Mesothelial cell of epicardium (in vitro differentiated cells): ENCODE measurements at regions not wholly inside any gene's neighbourhood (a gene's known extent, or its start where the extent isn't known, plus 50 kb on each side); places are given as distances from the start of the nearest gene placed in this dataset.

Source experiments
- DNase-seq, 2 experiments: peaks; one replicate each; pipeline ENCODE4 v3.0.0; 2021; ENCODE audit warnings: low spot score in 2 of 2; ENCODE audit not compliant: unreplicated experiment in 2 of 2
- H3K27ac Mint-ChIP-seq: 2 replicates; pipeline ENCODE4 v1.8.0; 2021; ENCODE audit warnings: mixed read lengths
- H3K27me3 Mint-ChIP-seq: 2 replicates; pipeline ENCODE4 v1.8.0; 2021; ENCODE audit warnings: low read depth, mixed read lengths
- H3K36me3 Mint-ChIP-seq: 2 replicates; pipeline ENCODE4 v1.8.0; 2021; ENCODE audit warnings: mixed read lengths
- H3K4me1 Mint-ChIP-seq: 2 replicates; pipeline ENCODE4 v1.8.0; 2021; ENCODE audit warnings: mixed read lengths
- H3K4me3 Mint-ChIP-seq: 2 replicates; pipeline ENCODE4 v1.8.0; 2021; ENCODE audit warnings: mild to moderate bottlenecking, moderate library complexity, mixed read lengths
- H3K9me3 Mint-ChIP-seq: 2 replicates; pipeline ENCODE4 v1.8.0; 2021; ENCODE audit warnings: mixed read lengths
- CTCF ChIP-seq: fragments of 200-600 bp; sonication (generic); IDR thresholded peaks from one replicate; pipeline ENCODE4 v1.5.0; 2021; ENCODE audit warnings: antibody characterized with exemption; ENCODE audit not compliant: unreplicated experiment

DNA sequence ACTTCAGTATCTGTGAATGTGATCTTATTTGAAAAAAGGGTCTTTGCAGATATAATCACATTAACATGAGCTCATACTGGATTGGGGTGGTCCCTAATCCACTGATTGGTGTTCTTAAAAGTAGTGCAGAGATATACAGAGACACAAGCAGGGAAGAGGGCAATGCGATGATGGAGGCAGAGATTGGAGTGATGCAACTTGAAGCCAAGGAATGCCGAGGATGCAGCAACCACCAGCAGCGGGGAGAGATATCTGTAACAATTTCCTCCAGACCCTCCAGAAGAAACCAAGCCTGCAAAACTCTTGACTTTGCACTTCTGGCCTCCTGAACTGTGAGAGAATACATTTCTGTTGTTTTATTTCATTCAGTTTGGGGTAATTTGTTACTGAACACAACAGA is 171.0 kb upstream of the MBNL1 start:
- peaks cover 5% of the 10 kb centered on the region for H3K9me3 Mint-ChIP-seq
- H3K27me3 Mint-ChIP-seq, result no peaks in the 10 kb centered on the region
- no peaks in the 10 kb centered on the region for H3K36me3 Mint-ChIP-seq
- H3K4me3 Mint-ChIP-seq, result no peak overlapping the region
- H3K27ac Mint-ChIP-seq, result no peak overlapping the region
- DNase-seq, result no peak
- no peak for TF ChIP-seq CTCF
- no peaks in the 10 kb centered on the region for H3K4me1 Mint-ChIP-seq

- no peaks in the 10 kb centered on the region for H3K27me3 Mint-ChIP-seq
- H3K4me1 Mint-ChIP-seq, result no peaks in the 10 kb centered on the region
- no peak for TF ChIP-seq CTCF
- no peak for DNase-seq
- H3K36me3 Mint-ChIP-seq, result no peaks in the 10 kb centered on the region
- H3K27ac Mint-ChIP-seq, result no peak overlapping the region
- H3K4me3 Mint-ChIP-seq, result no peak overlapping the region
- no peaks in the 10 kb centered on the region for H3K9me3 Mint-ChIP-seq
Observed at GRCh38 chr3:152100491-152101132, 168.1 kb upstream of the MBNL1 start.

- H3K4me3 Mint-ChIP-seq, result no peak overlapping the region
- H3K27ac Mint-ChIP-seq, result no peak overlapping the region
- no peaks in the 10 kb centered on the region for H3K36me3 Mint-ChIP-seq
- no peak for TF ChIP-seq CTCF
- H3K4me1 Mint-ChIP-seq, result no peaks in the 10 kb centered on the region
- no peaks in the 10 kb centered on the region for H3K9me3 Mint-ChIP-seq
- no peak for DNase-seq
- no peaks in the 10 kb centered on the region for H3K27me3 Mint-ChIP-seq
Observed at GRCh38 chr3:152102410-152102809, 166.3 kb upstream of the MBNL1 start.

DNA sequence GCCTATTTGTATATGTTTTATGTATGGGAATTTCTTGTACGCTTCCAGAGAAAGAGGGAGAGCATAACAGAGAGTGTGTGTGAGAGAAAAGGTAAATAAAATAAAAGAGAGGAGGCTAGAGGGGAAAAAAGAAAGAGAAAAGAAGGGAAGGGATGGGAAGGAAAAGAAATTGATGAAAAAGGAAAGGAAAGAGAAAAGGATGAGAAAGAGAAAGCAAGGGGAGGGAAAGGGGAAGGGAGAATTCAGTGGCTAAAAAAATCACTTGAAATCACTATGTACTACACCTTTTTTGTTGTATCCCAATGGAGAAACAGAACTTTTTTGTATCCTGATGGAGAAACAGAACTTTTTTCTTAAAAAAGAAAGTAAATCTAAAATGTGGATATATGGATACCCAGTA is 165.5 kb upstream of the MBNL1 start:
- no peak for DNase-seq
- Mint-ChIP-seq H3K9me3 (no peaks in the 10 kb centered on the region), H3K4me1 (no peaks in the 10 kb centered on the region), H3K36me3 (no peaks in the 10 kb centered on the region), H3K4me3 (no peak overlapping the region), H3K27me3 (no peaks in the 10 kb centered on the region), H3K27ac (no peak overlapping the region)
- no peak for TF ChIP-seq CTCF

- H3K27me3 Mint-ChIP-seq, result no peaks in the 10 kb centered on the region
- no peak for TF ChIP-seq CTCF
- no peaks in the 10 kb centered on the region for H3K36me3 Mint-ChIP-seq
- no peaks in the 10 kb centered on the region for H3K4me1 Mint-ChIP-seq
- no peak overlapping the region for H3K4me3 Mint-ChIP-seq
- no peak overlapping the region for H3K27ac Mint-ChIP-seq
- no peaks in the 10 kb centered on the region for H3K9me3 Mint-ChIP-seq
- DNase-seq, result no peak
Observed at GRCh38 chr3:152104847-152105415, 163.8 kb upstream of the MBNL1 start.
